ENCODE measurements at regions not wholly inside any gene's neighbourhood (a gene's known extent, or its start where the extent isn't known, plus 50 kb on each side); places are given as distances from the start of the nearest gene placed in this dataset.

- no peak for TF ChIP-seq POLR2A (IDR thresholded peaks at IDR 0.05; ENCODE audit: low read depth, low read length)
- TF ChIP-seq TAF1 (IDR thresholded peaks at IDR 0.05; ENCODE audit: low read depth, low read length) = no peak
These were observed 224.1 kb upstream of the ARHGAP24 start for GRCh38 chr4:85250852-85251251.

Measured in GM12891 (cell line).